ENCODE measurements at regions not wholly inside any gene's neighbourhood (a gene's known extent, or its start where the extent isn't known, plus 50 kb on each side); places are given as distances from the start of the nearest gene placed in this dataset.
A peak's percentile ranks its signal among the peaks of the same experiment; 100 is the strongest.
"Not testable (repeated sequence)": the region's sequence is repeated elsewhere in the genome, so short reads cannot be mapped to it uniquely, and the experiment has no call there.

GRCh38 chr16:29326164-29327125 lies 80.1 kb downstream of the NPIPB11 start:
- H4K20me1 ChIP-seq (ENCODE audit: insufficient read depth, low read length); H3K4me2 ChIP-seq (ENCODE audit: low read depth, low read length); H3K79me2 ChIP-seq (ENCODE audit: insufficient read depth, low read length); ATAC-seq; POLR2A ChIA-PET; H3K9ac ChIP-seq (ENCODE audit: insufficient read depth, low read depth, low read length); DNase-seq (ENCODE audit: low spot score); H3K27ac ChIP-seq (ENCODE audit: extremely low read length, insufficient read depth, low read length); FAIRE-seq; H3K27me3 ChIP-seq (ENCODE audit: control insufficient read depth in 1 of 2, insufficient read depth in 2 of 2, low read length in 2 of 2); H2AFZ ChIP-seq (ENCODE audit: low read length); H3K36me3 ChIP-seq (replicated peaks in 1 of 2; ENCODE audit: control insufficient read depth in 1 of 2, insufficient read depth in 2 of 2, low read length in 2 of 2); intact Hi-C loops (cut with micrococcal nuclease; ENCODE audit: unreplicated experiment); H3K4me3 ChIP-seq (replicated peaks in 1 of 3; ENCODE audit: insufficient read depth in 1 of 3, low read depth in 2 of 3, low read length in 3 of 3); H3K9me3 ChIP-seq (ENCODE audit: low read length); BruUV-seq (replicated peaks); in situ Hi-C loops (cut with HindIII; ENCODE audit: extremely low pct_ligation_motif_present, low pct_unique_long_range_greater_than_20kb); CTCF ChIA-PET (ENCODE audit: low intra/inter-chr PET ratio, low total read pairs): not testable (repeated sequence)
- H3K4me1 ChIP-seq (ENCODE audit: insufficient read depth, low read length), result peaks cover 27% of the 10 kb centered on the region
- WGBS (ENCODE audit: low lambda C conversion rate), result 65% methylated on average over 21 of the region's 34 CpGs

GRCh38 chr16:29323725-29324124 lies 82.8 kb downstream of the NPIPB11 start:
- BruUV-seq (replicated peaks); in situ Hi-C loops (cut with HindIII; ENCODE audit: extremely low pct_ligation_motif_present, low pct_unique_long_range_greater_than_20kb); intact Hi-C loops (cut with micrococcal nuclease; ENCODE audit: unreplicated experiment); H2AFZ ChIP-seq (ENCODE audit: low read length); H3K9ac ChIP-seq (ENCODE audit: insufficient read depth, low read depth, low read length); H4K20me1 ChIP-seq (ENCODE audit: insufficient read depth, low read length); POLR2A ChIA-PET; H3K27me3 ChIP-seq (ENCODE audit: control insufficient read depth in 1 of 2, insufficient read depth in 2 of 2, low read length in 2 of 2); DNase-seq (ENCODE audit: low spot score); H3K4me2 ChIP-seq (ENCODE audit: low read depth, low read length); H3K27ac ChIP-seq (ENCODE audit: extremely low read length, insufficient read depth, low read length); H3K9me3 ChIP-seq (ENCODE audit: low read length); H3K4me3 ChIP-seq (replicated peaks in 1 of 3; ENCODE audit: insufficient read depth in 1 of 3, low read depth in 2 of 3, low read length in 3 of 3); FAIRE-seq; CTCF ChIA-PET (ENCODE audit: low intra/inter-chr PET ratio, low total read pairs); H3K36me3 ChIP-seq (replicated peaks in 1 of 2; ENCODE audit: control insufficient read depth in 1 of 2, insufficient read depth in 2 of 2, low read length in 2 of 2); H3K79me2 ChIP-seq (ENCODE audit: insufficient read depth, low read length): not testable (repeated sequence)
- 0 out of 3 replicates have a peak, but pooled peaks have one; percentile 10 for ATAC-seq
- 82% methylated on average over 6 of the region's 6 CpGs for whole genome bisulfite sequencing (ENCODE audit: low lambda C conversion rate)
- peaks cover 54% of the 10 kb centered on the region for H3K4me1 ChIP-seq (ENCODE audit: insufficient read depth, low read length)

Data from HepG2 (cell line).